Astrocyte of the cerebellum (primary cell): ENCODE measurements at regions not wholly inside any gene's neighbourhood (a gene's known extent, or its start where the extent isn't known, plus 50 kb on each side); places are given as distances from the start of the nearest gene placed in this dataset.

Experiments used
- DNase-seq: peaks from one replicate; pipeline ENCODE4 v3.0.0-alpha.2; 2011; ENCODE audit warnings: low read depth
- H3K4me3 ChIP-seq: 2 replicates; pipeline ENCODE4 v1.5.1; 2011; ENCODE audit warnings: mild to moderate bottlenecking, low read depth, low read length, moderate library complexity
- CTCF ChIP-seq: IDR thresholded peaks from 2 replicates; pipeline ENCODE4 v1.5.1; 2012; ENCODE audit warnings: low read length, low read depth, moderate library complexity, mild to moderate bottlenecking; ENCODE audit errors: missing control alignments
- in situ Hi-C: cut with HindIII; loops from 2 replicates; pipeline ENCODE4 v1.10.0; 2017; ENCODE audit warnings: low sequenced_read_pairs

- no peak overlapping the region for H3K4me3 ChIP-seq
- no peak for DNase-seq
- TF ChIP-seq CTCF: no peak
- in situ Hi-C loops: no loop called here
Observed at GRCh38 chr13:59501004-59501403, 662.7 kb downstream of the DIAPH3 start.

GRCh38 chr13:59504407-59504806, 659.3 kb downstream of the DIAPH3 start:
- no peak for DNase-seq
- H3K4me3 ChIP-seq: no peak overlapping the region
- TF ChIP-seq CTCF: no peak
- in situ Hi-C loops: no loop called here

GRCh38 chr13:59510386-59510785, 653.3 kb downstream of the DIAPH3 start:
- in situ Hi-C loops: no loop called here
- H3K4me3 ChIP-seq: no peak overlapping the region
- TF ChIP-seq CTCF: no peak
- DNase-seq: no peak

GRCh38 chr13:59513686-59514085, 650.0 kb downstream of the DIAPH3 start:
- in situ Hi-C loops: no loop called here
- no peak for TF ChIP-seq CTCF
- DNase-seq: no peak
- no peak overlapping the region for H3K4me3 ChIP-seq

GRCh38 chr13:59514316-59514715, 649.4 kb downstream of the DIAPH3 start:
- no peak for TF ChIP-seq CTCF
- no peak overlapping the region for H3K4me3 ChIP-seq
- in situ Hi-C loops: no loop called here
- no peak for DNase-seq

GRCh38 chr13:59519819-59520218, 643.9 kb downstream of the DIAPH3 start:
- DNase-seq: no peak
- in situ Hi-C loops: no loop called here
- H3K4me3 ChIP-seq: no peak overlapping the region
- TF ChIP-seq CTCF: no peak

GRCh38 chr13:59521549-59521948, 642.2 kb downstream of the DIAPH3 start:
- no peak for DNase-seq
- no peak for TF ChIP-seq CTCF
- in situ Hi-C loops: no loop called here

More at GRCh38 chr13:59521549-59521948, 642.2 kb downstream of the DIAPH3 start:
- no peak overlapping the region for H3K4me3 ChIP-seq
